ENCODE measurements at regions not wholly inside any gene's neighbourhood (a gene's known extent, or its start where the extent isn't known, plus 50 kb on each side); places are given as distances from the start of the nearest gene placed in this dataset.
"Not testable (repeated sequence)": the region's sequence is repeated elsewhere in the genome, so short reads cannot be mapped to it uniquely, and the experiment has no call there.

- DNase-seq: no peak
These were observed 150.9 kb downstream of the HLX start for GRCh38 chr1:221029981-221030649.

GRCh38 chr1:221030990-221031389, 151.7 kb downstream of the HLX start:
- DNase-seq: no peak

- no peak for DNase-seq
These were observed 152.4 kb downstream of the HLX start for GRCh38 chr1:221031458-221032203.

GRCh38 chr1:221032204-221032585, 153.0 kb downstream of the HLX start:
- no peak for DNase-seq

GRCh38 chr1:221032637-221033280, 153.5 kb downstream of the HLX start:
- DNase-seq: no peak

GRCh38 chr1:221035662-221036153, 156.5 kb downstream of the HLX start:
- DNase-seq: no peak

GRCh38 chr1:221039616-221040015, 160.4 kb downstream of the HLX start:
- no peak for DNase-seq

- no peak for DNase-seq
These were observed 160.9 kb downstream of the HLX start for GRCh38 chr1:221040101-221040500.

GRCh38 chr1:221040691-221041285, 161.5 kb downstream of the HLX start:
- DNase-seq: no peak

- DNase-seq: no peak
These were observed 165.3 kb downstream of the HLX start for GRCh38 chr1:221044538-221044937.

GRCh38 chr1:221045151-221045550, 165.9 kb downstream of the HLX start:
- DNase-seq: no peak

- peak; percentile 17 to 62 for DNase-seq
These were observed 166.9 kb downstream of the HLX start for GRCh38 chr1:221045842-221046831.

GRCh38 chr1:221051391-221051790, 172.1 kb downstream of the HLX start:
- DNase-seq: not testable (repeated sequence)

GRCh38 chr1:221053889-221054288, 174.6 kb downstream of the HLX start:
- DNase-seq: no peak

- DNase-seq: no peak
These were observed 180.3 kb downstream of the HLX start for GRCh38 chr1:221059506-221059905.

GRCh38 chr1:221063651-221064050, 184.4 kb downstream of the HLX start:
- no peak for DNase-seq

GRCh38 chr1:221066351-221067001, 187.2 kb downstream of the HLX start:
- no peak for DNase-seq

- no peak for DNase-seq
These were observed 188.5 kb downstream of the HLX start for GRCh38 chr1:221067721-221068120.

GRCh38 chr1:221069178-221069903, 190.1 kb downstream of the HLX start:
- peak; percentile 28 to 64 for DNase-seq

- DNase-seq: no peak
These were observed 190.7 kb downstream of the HLX start for GRCh38 chr1:221069986-221070385.

GRCh38 chr1:221071777-221072176, 192.5 kb downstream of the HLX start:
- no peak for DNase-seq

Measured in CD4-positive, alpha-beta T cell treated with Interleukin-4 for 1 hour (primary cell).